ENCODE measurements at regions not wholly inside any gene's neighbourhood (a gene's known extent, or its start where the extent isn't known, plus 50 kb on each side); places are given as distances from the start of the nearest gene placed in this dataset.
"Not testable (repeated sequence)": the region's sequence is repeated elsewhere in the genome, so short reads cannot be mapped to it uniquely, and the experiment has no call there.

GRCh38 chr6:3900744-3901336 lies 51.7 kb downstream of the FAM50B start:
- no peak for DNase-seq

GRCh38 chr6:3902871-3903648 lies 53.9 kb downstream of the FAM50B start:
- no peak for DNase-seq

GRCh38 chr6:3904518-3904917 lies 55.3 kb downstream of the FAM50B start:
- DNase-seq = no peak

GRCh38 chr6:3905945-3906845 lies 57.0 kb downstream of the FAM50B start:
- no peak for DNase-seq

- DNase-seq = no peak
Measured at GRCh38 chr6:3906846-3907151, 57.6 kb downstream of the FAM50B start.

GRCh38 chr6:3908223-3908622 lies 59.0 kb downstream of the FAM50B start:
- no peak for DNase-seq

- DNase-seq = no peak
Measured at GRCh38 chr6:3908961-3909360, 59.8 kb downstream of the FAM50B start.

GRCh38 chr6:3910106-3910663 lies 61.0 kb downstream of the FAM50B start:
- no peak for DNase-seq

- no peak for DNase-seq
Measured at GRCh38 chr6:3911130-3911529, 62.0 kb downstream of the FAM50B start.

- DNase-seq = no peak
Measured at GRCh38 chr6:3911614-3912336, 62.6 kb downstream of the FAM50B start.

- peak; percentile 29 for DNase-seq
Measured at GRCh38 chr6:3912361-3913076, 63.3 kb downstream of the FAM50B start.

- DNase-seq = peak; percentile 87
Measured at GRCh38 chr6:3913077-3913957, 64.1 kb downstream of the FAM50B start.

GRCh38 chr6:3913958-3914337 lies 64.8 kb downstream of the FAM50B start:
- no peak for DNase-seq

GRCh38 chr6:3915076-3915791 lies 66.1 kb downstream of the FAM50B start:
- DNase-seq = no peak

GRCh38 chr6:3916211-3916610 lies 67.0 kb downstream of the FAM50B start:
- DNase-seq = no peak

GRCh38 chr6:3916749-3917148 lies 67.6 kb downstream of the FAM50B start:
- not testable (repeated sequence) for DNase-seq

GRCh38 chr6:3918469-3918868 lies 69.3 kb downstream of the FAM50B start:
- DNase-seq = no peak

GRCh38 chr6:3919130-3919628 lies 70.0 kb downstream of the FAM50B start:
- DNase-seq = no peak

- DNase-seq = no peak
Measured at GRCh38 chr6:3919849-3920248, 70.7 kb downstream of the FAM50B start.

- no peak for DNase-seq
Measured at GRCh38 chr6:3920321-3920720, 71.1 kb downstream of the FAM50B start.
